H1 (cell line): ENCODE measurements at regions not wholly inside any gene's neighbourhood (a gene's known extent, or its start where the extent isn't known, plus 50 kb on each side); places are given as distances from the start of the nearest gene placed in this dataset.
A peak's percentile ranks its signal among the peaks of the same experiment; 100 is the strongest.

Experiments used
- CREB1 ChIP-seq: IDR thresholded peaks from 2 replicates; pipeline ENCODE4 v1.6.1; 2012; ENCODE audit warnings: inconsistent platforms
- POU5F1 ChIP-seq: IDR thresholded peaks from 2 replicates; pipeline ENCODE4 v1.6.1; 2011; ENCODE audit warnings: low read depth, mild to moderate bottlenecking, low read length, moderate library complexity
- RAD21 ChIP-seq, 2 experiments: IDR thresholded peaks in 1 of 2; conservative IDR thresholded peaks in 1 of 2; 2 replicates each; pipeline ENCODE4 v1.6.1; 2011; ENCODE audit warnings: low read depth in 2 of 2, low read length in 2 of 2, improper control_type of control experiment in 1 of 2, inconsistent platforms in 1 of 2, mild to moderate bottlenecking in 1 of 2, moderate library complexity in 1 of 2
- SP2 ChIP-seq: IDR thresholded peaks from 2 replicates; pipeline ENCODE4 v1.6.1; 2012; ENCODE audit warnings: mild to moderate bottlenecking, low read length, inconsistent platforms
- TF ChIP-seq, protein P1 (sequence below), 3 experiments: IDR thresholded peaks; 1 replicate in 2 of 3; 2 replicates in 1 of 3; pipeline versions ENCODE4 v1.5.1 to v1.6.1; 2011; ENCODE audit warnings: low read length in 3 of 3, mild to moderate bottlenecking in 3 of 3, inconsistent platforms in 2 of 3, low read depth in 1 of 3, moderate library complexity in 1 of 3; ENCODE audit not compliant: insufficient read depth in 1 of 3; ENCODE audit errors: control extremely low read depth in 1 of 3

DNA sequence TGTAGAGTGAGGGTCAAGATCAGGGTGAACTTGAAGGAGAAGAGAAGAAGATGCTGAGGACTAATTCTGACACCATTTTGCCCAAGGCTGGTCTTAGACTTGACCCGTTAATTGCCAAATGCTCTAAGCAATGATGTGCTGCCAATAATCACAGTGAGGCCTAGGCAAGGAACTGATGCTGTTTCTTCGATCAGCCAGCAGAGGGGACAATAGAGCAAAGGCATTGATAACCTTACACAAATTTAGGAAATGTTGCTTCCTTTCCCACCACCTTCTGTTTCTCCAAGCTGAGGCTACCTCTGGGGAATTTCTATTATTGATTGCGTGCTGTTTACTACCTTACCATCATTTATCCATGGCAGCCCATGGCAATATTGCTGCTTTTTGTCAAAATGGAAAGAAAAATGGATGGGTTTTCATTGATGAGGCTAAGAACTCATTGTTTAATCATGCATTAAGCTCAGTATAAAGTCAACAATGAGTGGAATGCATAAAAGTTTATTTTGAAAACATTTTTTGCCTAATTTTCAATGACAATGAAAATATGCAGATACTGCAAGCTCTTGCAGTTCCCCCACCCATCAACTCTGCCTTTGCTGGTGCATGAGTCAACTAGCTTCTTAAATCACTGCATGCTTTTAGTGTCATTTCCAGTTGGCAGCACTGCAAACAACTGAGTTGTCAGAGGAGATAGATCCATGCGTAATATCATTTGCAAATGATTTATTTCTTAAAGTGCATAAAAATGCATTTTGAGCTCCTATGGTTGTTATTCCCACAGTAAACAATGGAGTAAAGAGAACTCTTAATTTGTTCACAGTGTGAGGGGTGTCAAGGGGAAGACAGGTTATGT lies 116.4 kb upstream of the NYAP2 start (continued):
- TF ChIP-seq CREB1 (no peak), RAD21 (IDR thresholded peaks at IDR 0.05 in 1 of 2, conservative IDR thresholded peaks at IDR 0.05 in 1 of 2; ENCODE audit: low read depth in 2 of 2, low read length in 2 of 2) (peak; percentile 85 to 86), SP2 (no peak), POU5F1 (no peak)
- TF ChIP-seq, protein P1, sequence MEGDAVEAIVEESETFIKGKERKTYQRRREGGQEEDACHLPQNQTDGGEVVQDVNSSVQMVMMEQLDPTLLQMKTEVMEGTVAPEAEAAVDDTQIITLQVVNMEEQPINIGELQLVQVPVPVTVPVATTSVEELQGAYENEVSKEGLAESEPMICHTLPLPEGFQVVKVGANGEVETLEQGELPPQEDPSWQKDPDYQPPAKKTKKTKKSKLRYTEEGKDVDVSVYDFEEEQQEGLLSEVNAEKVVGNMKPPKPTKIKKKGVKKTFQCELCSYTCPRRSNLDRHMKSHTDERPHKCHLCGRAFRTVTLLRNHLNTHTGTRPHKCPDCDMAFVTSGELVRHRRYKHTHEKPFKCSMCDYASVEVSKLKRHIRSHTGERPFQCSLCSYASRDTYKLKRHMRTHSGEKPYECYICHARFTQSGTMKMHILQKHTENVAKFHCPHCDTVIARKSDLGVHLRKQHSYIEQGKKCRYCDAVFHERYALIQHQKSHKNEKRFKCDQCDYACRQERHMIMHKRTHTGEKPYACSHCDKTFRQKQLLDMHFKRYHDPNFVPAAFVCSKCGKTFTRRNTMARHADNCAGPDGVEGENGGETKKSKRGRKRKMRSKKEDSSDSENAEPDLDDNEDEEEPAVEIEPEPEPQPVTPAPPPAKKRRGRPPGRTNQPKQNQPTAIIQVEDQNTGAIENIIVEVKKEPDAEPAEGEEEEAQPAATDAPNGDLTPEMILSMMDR (IDR thresholded peaks at IDR 0.05; ENCODE audit: control extremely low read depth in 1 of 3, insufficient read depth in 1 of 3, low read depth in 1 of 3, low read length in 3 of 3): peak in 2 of 3 experiments; percentile 76 to 96; a peak in 3 of 4 replicates
